PC-9 (cell line): ENCODE measurements at regions not wholly inside any gene's neighbourhood (a gene's known extent, or its start where the extent isn't known, plus 50 kb on each side); places are given as distances from the start of the nearest gene placed in this dataset.

Experiments
- EZH2 ChIP-seq: fragments of 200-600 bp; sonication (generic); IDR thresholded peaks from 2 replicates; pipeline ENCODE4 v1.8.0; 2017; ENCODE audit warnings: antibody characterized with exemption, low read depth
- TF ChIP-seq, protein P1 (sequence below): fragments of 200-600 bp; sonication (generic); conservative IDR thresholded peaks from 2 replicates; pipeline ENCODE4 v1.6.1; 2017; ENCODE audit warnings: mixed run types, antibody characterized with exemption, mild to moderate bottlenecking, moderate library complexity

GRCh38 chr18:79614211-79614955 lies 65.2 kb upstream of the CTDP1 start:
- TF ChIP-seq, protein P1, sequence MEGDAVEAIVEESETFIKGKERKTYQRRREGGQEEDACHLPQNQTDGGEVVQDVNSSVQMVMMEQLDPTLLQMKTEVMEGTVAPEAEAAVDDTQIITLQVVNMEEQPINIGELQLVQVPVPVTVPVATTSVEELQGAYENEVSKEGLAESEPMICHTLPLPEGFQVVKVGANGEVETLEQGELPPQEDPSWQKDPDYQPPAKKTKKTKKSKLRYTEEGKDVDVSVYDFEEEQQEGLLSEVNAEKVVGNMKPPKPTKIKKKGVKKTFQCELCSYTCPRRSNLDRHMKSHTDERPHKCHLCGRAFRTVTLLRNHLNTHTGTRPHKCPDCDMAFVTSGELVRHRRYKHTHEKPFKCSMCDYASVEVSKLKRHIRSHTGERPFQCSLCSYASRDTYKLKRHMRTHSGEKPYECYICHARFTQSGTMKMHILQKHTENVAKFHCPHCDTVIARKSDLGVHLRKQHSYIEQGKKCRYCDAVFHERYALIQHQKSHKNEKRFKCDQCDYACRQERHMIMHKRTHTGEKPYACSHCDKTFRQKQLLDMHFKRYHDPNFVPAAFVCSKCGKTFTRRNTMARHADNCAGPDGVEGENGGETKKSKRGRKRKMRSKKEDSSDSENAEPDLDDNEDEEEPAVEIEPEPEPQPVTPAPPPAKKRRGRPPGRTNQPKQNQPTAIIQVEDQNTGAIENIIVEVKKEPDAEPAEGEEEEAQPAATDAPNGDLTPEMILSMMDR, result no peak
- TF ChIP-seq EZH2, result no peak
